ENCODE measurements at regions not wholly inside any gene's neighbourhood (a gene's known extent, or its start where the extent isn't known, plus 50 kb on each side); places are given as distances from the start of the nearest gene placed in this dataset.

GRCh38 chr14:89029961-89030694 lies 205.7 kb downstream of the TTC8 start:
- intact Hi-C loops (cut with micrococcal nuclease): no loop called here
- H4K20me1 ChIP-seq (ENCODE audit: insufficient read depth, low read length): no peaks in the 10 kb centered on the region
- no peaks in the 10 kb centered on the region; the same call in 1 of the 2 replicates for H3K27me3 ChIP-seq (ENCODE audit: control insufficient read depth, insufficient read depth, low read length)
- TF ChIP-seq RAD21 (IDR thresholded peaks at IDR 0.05; ENCODE audit: low read length) (no peak), MAZ (IDR thresholded peaks at IDR 0.05; ENCODE audit: borderline replicate concordance, low read depth, low read length) (no peak), POLR2A (IDR thresholded peaks at IDR 0.05; ENCODE audit: low read depth, low read length) (no peak), CEBPB (IDR thresholded peaks at IDR 0.05; ENCODE audit: low read depth, low read length) (no peak), FOS (IDR thresholded peaks at IDR 0.05; ENCODE audit: low read depth, low read length) (no peak), ELK1 (IDR thresholded peaks at IDR 0.05; ENCODE audit: borderline replicate concordance, low read depth, low read length) (no peak), SMC3 (IDR thresholded peaks at IDR 0.05; ENCODE audit: low read depth, low read length) (no peak), CHD1 (IDR thresholded peaks at IDR 0.05; ENCODE audit: low read depth, low read length) (no peak), NFE2L2 (IDR thresholded peaks at IDR 0.05; ENCODE audit: low read depth, low read length) (no peak), RCOR1 (IDR thresholded peaks at IDR 0.05; ENCODE audit: insufficient replicate concordance, low read length) (no peak), MAFK (IDR thresholded peaks at IDR 0.05; ENCODE audit: low read depth, low read length) (no peak), USF2 (IDR thresholded peaks at IDR 0.05; ENCODE audit: low read depth, low read length) (no peak), CTCF (conservative IDR thresholded peaks at IDR 0.05; ENCODE audit: low read depth, low read length) (no peak), BHLHE40 (IDR thresholded peaks at IDR 0.05; ENCODE audit: low read depth, low read length) (no peak), RFX5 (IDR thresholded peaks at IDR 0.05; ENCODE audit: low read depth, low read length) (no peak), MXI1 (IDR thresholded peaks at IDR 0.05; ENCODE audit: borderline replicate concordance, low read depth, low read length) (no peak)
- H3K9me1 ChIP-seq (ENCODE audit: insufficient read depth, low read length): 0 out of 2 replicates have a peak, but pooled peaks cover 3% of the 10 kb centered on the region
- WGBS, 2 experiments (ENCODE audit: extremely low coverage in 2 of 2, insufficient read length in 1 of 2): 71% methylated on average over 5 of the region's 9 CpGs; no CpG with 5 or more reads in 1 of the 2 experiments
- DNase-seq (no peak), ATAC-seq (ENCODE audit: low read depth) (no peak)
- dilution Hi-C loops (cut with HindIII; ENCODE audit: low sequenced_read_pairs, unreplicated experiment): no loop called here
- H2AK9ac ChIP-seq (replicated peaks; ENCODE audit: low read depth, low read length, poor library complexity): no peak overlapping the region
- no peak overlapping the region for H3K4me2 ChIP-seq (ENCODE audit: low read depth, low read length)
- H3K27ac ChIP-seq (ENCODE audit: insufficient read depth, low read length): no peak overlapping the region
- no peak overlapping the region for H3K56ac ChIP-seq (ENCODE audit: extremely low read depth, insufficient read depth, low read length)
- in situ Hi-C loops (cut with MboI; ENCODE audit: low sequenced_read_pairs): loop anchor here (25.0 kb wide), 1 partner anchor 732 kb away; no protein-coding TSS in a partner anchor
- CTCF ChIA-PET: interaction anchor here (1.0 kb wide), 1 partner anchor 909 kb away, joined by 3 read pairs; no protein-coding TSS in a partner anchor
- H3K36me3 ChIP-seq (ENCODE audit: control insufficient read depth, insufficient read depth, low read length): no peaks in the 10 kb centered on the region
- no TSS peak for BruUV-seq (replicated peaks)
- H2AFZ ChIP-seq (replicated peaks; ENCODE audit: low read length, poor library complexity): no peak overlapping the region
- H3K4me1 ChIP-seq (ENCODE audit: control insufficient read depth, insufficient read depth, low read length): peaks cover 3% of the 10 kb centered on the region
- H3K23ac ChIP-seq (ENCODE audit: low read depth, low read length): no peak overlapping the region
- H3K9me3 ChIP-seq (ENCODE audit: control insufficient read depth, insufficient read depth, low read length): peaks cover 2% of the 10 kb centered on the region
- H3K9ac ChIP-seq (ENCODE audit: low read depth, low read length): no peak overlapping the region
- H4K5ac ChIP-seq (ENCODE audit: low read depth, low read length): no peak overlapping the region
- H3K4me3 ChIP-seq (ENCODE audit: insufficient read depth, low read depth, low read length): no peak overlapping the region
- no peak overlapping the region for H2BK5ac ChIP-seq (ENCODE audit: low read depth, low read length, poor library complexity, severe bottlenecking)
- no peaks in the 10 kb centered on the region for H3K79me1 ChIP-seq (ENCODE audit: low read depth in 1 of 2, low read length in 2 of 2)
- H2BK20ac ChIP-seq (ENCODE audit: low read depth, low read length): no peak overlapping the region; the same call in 1 of the 2 replicates
- no peak overlapping the region for H3K18ac ChIP-seq (ENCODE audit: low read depth, low read length)
- no peak overlapping the region for H2AK5ac ChIP-seq (ENCODE audit: low read depth, low read length)
- H3K14ac ChIP-seq (replicated peaks; ENCODE audit: low read depth, low read length): no peak overlapping the region
- no peak overlapping the region for H2BK15ac ChIP-seq (ENCODE audit: low read depth, low read length)
- POLR2A ChIA-PET (ENCODE audit: unreplicated experiment): no interaction called here
- no peak overlapping the region for H2BK120ac ChIP-seq (ENCODE audit: low read depth, low read length)
- H4K91ac ChIP-seq (ENCODE audit: insufficient read depth, low read depth, low read length): no peak overlapping the region
- H3K4ac ChIP-seq (ENCODE audit: low read depth, low read length): no peak overlapping the region
- H4K8ac ChIP-seq (ENCODE audit: low read depth in 2 of 2, low read length in 2 of 2): no peak overlapping the region

All from IMR-90 (cell line).